ENCODE measurements at regions not wholly inside any gene's neighbourhood (a gene's known extent, or its start where the extent isn't known, plus 50 kb on each side); places are given as distances from the start of the nearest gene placed in this dataset.

DNA sequence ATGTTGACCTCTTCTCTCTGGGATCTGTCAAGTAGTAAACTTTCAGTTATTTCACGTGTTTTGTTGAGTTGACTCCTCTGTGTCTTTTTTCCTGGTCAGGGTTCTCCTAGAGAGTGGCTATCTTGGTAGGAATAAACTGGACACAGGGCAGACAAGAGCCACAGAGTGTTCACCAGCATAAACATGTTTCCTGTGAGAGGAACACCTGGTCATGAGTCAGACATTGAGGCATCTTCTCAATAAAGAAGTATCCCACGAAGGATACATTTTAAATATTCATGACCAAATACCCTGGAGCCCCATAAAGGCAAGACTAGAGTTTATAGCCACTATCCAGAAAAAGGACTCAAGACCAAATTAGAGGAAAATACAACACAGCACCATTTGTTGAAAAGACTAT lies 269.7 kb upstream of the ZNF521 start:
- DNase-seq, result no peak

DNA sequence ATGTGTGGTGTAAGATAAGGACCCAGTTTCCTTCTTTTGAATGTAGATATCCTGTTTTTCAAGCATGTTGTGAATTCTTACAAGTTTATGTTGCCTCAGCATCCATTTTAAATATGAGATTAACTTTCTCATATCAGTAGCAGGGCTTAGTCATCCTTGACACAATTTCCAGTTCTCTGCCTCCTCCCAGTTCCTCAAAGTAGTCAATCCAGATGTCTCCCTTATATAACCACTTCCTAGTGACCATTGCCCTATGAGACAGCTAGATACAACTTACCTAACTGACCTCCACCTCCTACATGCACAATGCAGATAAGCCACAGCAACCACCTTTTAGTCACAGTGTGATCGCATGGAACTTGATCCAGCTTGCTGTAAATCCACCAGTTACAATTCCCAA lies 269.2 kb upstream of the ZNF521 start:
- no peak for DNase-seq

DNA sequence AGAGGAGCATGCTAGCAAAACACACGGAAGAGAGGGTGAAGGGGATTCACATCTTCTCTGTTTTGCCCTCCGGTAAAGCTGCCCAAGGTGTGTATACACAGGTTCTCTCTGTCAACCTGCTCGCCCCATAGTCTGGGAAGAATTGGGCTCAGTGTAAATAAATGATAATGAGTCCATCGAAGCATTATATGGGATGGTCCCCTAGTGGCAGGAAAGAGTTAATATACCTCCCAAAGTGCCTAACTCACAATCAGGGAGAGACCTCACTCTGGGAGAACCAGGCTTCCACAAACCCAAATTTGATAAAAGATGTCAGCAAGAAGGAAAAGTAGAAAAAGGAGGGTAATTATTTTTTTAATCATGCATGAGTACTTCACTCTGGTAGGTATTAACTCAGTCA lies 262.2 kb upstream of the ZNF521 start:
- DNase-seq, result no peak

DNA sequence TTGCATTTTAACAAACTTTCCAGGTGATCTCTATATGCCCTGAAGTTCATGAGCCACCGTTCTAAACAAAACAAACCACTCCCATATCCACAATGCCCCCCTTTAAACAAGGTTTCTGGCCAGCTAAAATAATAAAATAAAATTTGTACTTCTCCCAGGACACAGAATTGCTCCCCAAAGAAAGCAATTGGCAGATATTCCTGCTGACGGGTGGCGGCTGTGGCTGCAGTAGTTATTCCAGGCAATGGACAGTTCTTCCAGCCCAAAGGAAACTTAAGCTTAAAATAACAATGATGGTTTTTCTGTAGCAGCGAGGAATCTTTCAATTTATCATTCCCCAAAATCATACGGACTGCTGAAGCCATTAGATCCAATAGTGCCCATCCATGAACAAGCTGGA lies 260.5 kb upstream of the ZNF521 start:
- no peak for DNase-seq

DNA sequence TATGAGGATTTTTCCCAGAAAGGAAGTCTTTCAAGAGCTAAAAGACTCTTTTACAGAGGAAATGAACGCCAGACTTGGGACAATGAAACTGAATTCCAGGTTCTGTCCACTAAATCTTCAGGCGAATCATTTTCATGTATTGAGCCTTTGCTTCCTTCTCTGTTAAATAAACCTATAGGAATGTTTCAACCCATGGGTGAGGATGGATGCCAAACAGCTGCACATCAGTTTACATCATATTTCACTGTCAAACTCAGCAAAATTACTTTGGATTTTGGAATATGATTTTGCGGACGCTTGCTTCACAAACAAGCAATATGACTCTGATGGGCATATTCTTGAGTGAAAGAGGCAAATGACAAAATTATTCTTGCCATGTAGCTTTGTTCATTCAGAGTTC lies 256.1 kb upstream of the ZNF521 start:
- no peak for DNase-seq

DNA sequence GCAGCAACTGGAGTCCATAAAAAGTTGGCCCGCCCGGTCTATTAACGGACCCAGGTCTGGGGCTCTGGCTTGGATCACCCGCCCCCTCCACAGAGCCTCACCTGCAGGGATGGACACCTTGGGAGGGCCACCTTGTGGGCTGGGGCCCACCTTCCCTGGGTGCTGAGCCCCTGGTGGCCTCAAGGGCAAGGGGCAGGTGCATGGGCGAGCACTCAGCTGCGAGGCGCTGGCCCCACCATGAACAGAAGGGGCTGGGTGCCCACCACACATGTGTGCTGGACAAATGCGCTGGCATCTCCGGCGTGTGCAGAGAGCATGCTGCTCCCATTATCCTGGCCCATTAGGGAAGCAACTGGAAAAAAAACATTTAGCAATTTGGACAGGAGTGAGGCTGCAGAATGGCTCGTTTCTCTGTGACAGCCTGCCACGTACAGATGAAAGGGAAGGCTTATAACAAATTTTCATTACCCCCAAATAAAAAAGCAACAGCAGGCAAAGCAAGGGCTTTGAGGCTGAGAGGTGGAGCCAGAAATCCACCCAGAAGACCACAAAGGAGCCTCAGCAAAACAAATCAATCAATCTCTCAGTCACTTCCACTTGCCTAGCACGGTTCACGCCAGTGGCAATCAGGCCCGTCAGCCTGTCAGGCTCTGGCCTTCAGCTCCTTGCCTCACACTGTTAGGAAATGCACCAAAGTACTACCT lies 253.1 kb upstream of the ZNF521 start:
- DNase-seq, result no peak

DNA sequence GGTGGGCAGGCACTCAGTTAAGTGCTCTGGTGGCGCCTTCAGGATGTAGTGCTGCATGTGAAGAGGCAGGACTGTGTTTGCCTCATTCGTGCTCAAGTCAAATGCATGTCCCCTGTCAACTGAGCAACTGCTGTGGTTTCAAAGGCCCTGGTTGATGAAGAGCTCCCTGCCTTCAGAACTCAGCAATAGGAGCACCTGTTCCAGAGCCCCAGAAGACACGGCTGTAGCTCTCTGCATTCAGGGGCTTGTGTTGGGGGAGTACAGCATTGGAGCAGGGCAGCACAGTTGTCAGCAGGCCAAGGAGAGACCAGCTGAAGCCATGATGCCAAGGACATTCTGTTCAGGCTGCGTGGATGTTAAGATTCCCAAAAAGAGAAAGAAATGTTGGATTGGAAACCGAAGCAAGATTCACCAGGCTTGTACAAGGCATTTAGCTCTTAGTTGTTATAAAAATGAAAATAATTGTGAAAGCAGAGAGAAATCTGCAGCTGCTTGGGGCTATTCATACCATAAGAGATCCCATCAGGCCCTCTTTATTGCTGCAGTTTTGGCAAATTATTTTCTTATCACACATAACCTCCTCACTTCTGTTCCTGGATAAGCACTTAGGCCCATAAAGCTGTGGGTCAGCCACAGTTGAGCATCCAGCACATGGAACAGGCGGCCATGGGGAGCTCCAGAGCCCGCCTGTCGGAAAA lies 252.4 kb upstream of the ZNF521 start:
- no peak for DNase-seq

DNA sequence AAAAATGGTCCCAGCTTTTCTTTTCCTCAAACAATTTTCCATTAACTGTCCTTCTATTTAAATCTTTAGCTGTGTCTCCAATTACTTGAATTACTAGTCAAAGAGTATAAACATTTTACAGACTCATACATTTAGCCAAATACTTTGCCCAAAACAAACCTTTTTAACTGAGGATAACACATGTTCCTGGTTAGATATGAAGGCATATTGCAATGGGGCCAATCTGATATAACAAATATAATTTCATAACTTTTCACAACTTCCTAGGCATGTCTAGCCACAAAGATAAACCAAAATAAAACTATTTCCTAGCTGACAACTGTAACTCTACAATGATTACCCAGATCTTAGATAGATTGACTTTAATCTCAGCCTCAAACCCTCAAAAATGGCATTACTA lies 247.5 kb upstream of the ZNF521 start:
- no peak for DNase-seq

DNA sequence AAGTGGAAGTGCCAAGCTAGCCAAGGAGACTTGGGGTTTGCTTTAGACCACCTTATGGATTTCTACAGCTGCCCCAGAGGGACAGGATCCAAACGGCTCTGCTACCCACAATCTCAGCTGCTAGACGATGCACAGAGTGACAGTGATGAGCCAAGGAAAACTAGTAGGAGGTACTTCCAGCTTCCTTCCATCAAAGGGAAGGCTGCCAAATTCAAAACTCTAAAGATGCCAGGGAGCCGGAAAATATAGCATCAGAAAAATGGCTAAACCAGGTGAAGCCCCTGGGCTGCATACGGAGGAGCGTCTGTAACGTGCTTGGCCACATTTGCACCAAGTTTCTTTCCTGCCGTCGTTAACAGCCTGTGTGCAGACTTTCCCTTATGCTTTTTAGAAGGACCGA lies 245.5 kb upstream of the ZNF521 start:
- DNase-seq, result no peak

DNA sequence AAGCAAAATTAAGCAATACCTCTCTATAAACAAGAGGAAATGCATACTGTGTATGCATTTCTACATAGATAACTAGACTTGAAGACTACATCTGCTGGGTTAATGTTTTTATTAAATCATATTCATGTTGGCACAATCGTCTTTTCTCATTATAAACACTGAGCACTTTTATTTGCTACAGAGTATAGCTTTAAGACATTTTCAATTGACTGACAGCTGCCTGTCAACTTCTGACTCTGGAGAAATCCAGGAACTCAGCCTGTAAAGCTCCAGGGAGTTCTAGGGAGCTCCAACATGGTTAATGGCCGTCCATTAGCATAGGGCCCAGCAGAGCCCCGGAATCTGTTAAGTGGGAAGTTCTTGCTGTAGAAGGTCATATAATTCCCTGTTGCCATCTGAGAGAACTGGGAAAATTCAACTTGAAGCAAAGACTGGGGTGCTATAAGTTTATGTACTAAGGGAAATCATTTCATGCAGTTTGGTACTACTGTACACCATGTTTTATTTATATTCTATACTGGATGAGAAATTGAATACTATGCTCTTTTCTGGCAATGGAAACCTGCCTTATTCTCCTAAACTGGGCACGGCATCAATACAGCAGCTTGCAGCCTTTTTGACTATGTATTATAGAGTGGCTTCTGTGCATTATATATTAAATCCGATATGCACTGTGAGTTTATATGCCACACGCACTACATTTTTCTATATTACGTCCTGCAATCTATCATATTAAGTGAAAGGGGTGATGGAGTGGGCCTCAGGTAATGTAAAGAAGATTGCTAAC lies 243.5 kb upstream of the ZNF521 start:
- DNase-seq, result no peak

DNA sequence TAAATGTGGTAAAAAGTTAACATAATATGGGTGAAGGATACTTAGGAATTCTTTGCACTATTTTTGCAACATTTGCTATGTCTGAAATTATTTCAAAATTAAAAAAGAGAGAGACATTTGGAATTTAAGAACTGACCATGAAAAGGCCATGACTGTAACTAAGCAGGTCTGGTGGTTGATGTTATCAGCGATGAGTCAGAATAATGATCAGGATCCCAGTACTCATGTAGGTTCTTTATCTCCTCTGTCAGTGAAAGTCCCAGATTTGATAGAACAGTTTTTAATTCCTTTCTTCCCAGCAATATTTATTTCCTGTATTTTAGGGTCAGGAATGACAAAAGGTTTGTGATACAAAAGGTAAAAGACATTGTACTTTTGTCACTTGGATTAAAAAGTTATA lies 242.4 kb upstream of the ZNF521 start:
- no peak for DNase-seq

DNA sequence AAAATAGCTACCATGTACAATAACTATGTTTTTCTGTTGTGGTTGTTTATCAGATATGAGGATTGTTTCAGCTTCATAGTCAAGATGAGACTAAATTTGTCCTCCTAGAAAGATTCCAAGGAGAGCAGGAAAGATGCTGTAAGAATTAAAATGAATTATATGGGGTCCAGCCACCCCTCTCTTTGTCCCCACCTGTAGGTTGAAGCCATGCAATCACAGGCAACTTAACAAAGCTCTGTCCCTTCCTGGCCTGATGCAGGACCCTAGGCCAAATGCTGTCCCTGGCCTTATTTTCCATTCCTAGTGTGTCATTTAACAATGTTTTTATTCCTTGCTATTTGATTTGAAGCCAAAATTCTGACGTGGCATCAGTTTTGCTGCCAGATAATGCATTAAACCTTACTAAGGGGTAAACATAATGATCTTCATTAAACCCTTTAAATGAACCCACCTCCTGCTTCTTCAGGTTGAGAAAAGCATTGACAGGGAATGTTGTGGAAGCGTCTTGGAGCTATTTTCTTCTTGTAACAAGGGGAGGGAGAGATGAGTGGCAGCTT lies 240.9 kb upstream of the ZNF521 start:
- DNase-seq, result no peak

DNA sequence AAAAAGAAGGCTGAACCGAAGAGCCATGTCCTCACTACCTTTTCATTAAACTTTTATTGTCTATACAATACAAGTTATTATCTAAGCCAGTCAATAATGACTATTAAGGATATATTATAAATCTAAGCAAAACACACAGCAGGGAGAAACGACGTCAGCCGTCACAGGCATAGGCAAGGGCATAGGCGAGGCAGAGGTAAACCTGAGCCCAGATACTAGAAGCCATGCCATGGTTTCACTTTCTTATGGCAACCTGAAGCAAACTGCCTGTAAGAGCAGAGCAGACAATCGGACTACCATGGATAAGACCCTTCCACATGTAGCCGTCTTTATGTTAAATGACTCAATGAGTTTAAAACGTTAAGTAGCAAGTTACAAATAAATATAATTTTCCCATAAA lies 238.5 kb upstream of the ZNF521 start:
- DNase-seq, result no peak

DNA sequence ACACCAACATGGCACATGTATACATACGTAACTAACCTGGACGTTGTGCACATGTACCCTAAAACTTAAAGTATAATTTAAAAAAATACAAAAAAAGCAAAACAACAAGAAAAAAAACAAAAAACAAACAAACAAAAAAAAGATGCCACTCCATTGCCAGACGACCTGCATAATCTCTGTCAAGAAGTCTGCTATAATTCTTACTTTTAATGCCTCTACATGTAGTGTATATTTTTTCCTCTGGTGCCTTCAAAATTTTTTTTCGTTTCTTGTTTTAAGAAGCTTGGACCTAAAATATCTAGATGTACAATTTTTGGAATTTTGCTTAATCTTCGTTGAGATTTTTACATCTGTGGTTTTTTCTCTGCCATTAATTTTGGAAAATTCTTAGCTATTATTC lies 235.6 kb upstream of the ZNF521 start:
- DNase-seq, result no peak

DNA sequence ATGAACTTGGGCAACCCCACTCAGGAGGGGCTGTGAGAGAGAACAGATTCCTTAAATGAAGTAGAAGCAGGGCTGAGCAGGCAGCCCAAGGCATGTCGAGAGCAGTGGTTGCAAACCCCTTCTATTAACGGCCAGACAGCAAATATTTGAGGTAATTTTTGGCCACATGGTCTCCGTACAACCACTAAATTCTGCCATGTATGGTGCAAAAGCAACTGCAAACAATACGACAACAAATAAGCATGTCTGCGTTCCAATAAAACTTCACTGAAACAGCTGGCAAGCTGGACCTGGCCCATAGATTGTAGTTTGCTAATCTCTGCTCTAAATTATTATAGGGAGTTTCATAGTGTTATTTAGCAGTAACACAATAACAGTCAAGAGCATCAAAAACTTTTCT lies 217.0 kb upstream of the ZNF521 start:
- no peak for DNase-seq

DNA sequence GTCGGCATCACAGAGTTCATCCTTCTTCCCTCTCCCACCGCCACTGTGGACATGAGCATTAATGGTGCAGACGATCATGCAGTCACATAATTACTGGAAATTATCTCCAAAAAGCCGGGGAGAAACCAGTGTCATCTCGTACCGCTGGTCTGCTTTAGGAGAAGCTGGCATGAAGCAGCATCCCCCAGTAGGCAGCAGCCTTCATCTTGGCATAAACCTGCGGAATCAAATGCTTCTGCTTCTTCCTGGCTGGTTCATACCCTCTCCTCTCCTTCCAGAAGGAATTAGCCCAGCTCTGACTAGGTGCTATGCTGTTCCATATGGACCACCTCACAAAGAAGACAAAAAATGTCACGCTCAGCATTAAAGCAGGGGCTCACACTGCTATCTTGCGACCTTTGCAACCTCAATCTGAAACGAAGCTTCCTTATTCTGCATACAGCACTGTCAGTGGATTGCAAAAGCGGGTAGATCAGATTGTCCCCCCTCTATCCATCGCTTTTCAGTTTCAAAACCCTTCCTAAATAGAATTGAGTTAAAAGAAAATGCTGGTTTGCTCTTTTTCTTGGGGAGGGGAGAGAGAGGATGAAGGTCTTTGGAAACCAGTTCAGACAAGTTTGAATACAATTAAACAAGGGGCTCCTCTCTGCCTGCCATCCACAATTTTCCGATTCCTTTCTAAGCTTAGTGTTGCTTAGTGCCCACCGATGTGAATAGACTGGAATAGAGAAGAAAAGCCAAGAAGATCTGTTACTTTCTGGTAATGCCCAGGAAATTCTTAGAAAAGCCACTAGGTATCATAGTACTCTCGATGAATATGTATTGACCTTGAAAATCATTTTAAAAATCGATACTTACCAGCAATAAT lies 212.1 kb upstream of the ZNF521 start:
- no peak for DNase-seq

DNA sequence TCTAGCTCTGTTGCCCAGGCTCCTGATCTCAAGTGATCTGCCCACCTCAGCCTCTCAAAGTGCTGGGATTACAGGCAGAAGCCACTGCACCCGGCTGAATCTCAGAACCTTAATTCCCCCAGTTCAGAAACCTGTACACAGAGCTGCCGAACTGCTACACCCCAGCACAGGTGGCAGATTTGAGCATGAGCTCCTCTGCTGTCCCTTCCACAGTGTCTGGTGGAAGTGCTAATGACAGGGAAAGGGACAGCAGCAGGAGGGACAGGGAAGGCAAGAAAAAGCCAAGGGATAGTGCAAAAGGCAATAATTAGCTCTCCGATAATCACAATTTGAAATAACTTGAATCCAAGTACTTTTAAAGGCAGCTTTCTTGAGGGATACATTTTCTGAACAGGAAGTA lies 211.4 kb upstream of the ZNF521 start:
- no peak for DNase-seq

DNA sequence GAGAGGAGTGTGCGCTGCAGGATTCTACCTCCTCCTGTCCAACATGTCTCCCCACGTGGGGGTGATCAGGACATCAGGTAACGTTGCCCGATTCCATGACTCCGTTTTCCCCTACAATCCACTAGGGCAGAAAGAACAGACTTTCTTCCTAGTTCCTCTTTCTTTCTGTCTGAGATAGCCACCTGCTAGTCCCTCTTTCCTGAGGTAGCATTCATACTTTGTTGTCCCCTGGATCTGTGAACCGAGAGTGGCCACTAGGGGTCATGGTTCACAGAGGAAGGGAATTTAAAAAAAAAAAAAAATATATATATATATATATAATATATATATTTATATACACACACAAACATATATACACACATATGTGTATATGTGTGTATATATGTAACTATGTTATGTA lies 210.0 kb upstream of the ZNF521 start:
- no peak for DNase-seq

DNA sequence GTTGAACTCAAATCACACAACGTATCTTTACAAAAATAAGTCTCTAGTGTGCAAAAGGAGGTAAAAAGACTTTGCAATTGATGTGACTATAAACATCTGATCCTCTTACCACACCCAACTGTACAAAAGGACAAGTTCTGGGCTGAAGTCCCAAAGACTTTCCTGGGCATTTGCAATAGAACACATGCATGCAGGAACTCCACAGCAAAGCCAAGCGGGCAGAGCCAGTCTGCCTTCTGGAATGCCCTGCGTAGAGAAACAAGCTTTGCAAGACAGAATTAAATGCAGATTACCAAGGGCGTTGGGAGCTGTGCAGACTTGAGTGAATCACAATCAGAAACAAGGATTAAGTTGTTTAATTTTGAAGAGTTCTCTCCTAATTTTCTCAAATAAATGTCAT lies 208.4 kb upstream of the ZNF521 start:
- DNase-seq, result no peak

DNA sequence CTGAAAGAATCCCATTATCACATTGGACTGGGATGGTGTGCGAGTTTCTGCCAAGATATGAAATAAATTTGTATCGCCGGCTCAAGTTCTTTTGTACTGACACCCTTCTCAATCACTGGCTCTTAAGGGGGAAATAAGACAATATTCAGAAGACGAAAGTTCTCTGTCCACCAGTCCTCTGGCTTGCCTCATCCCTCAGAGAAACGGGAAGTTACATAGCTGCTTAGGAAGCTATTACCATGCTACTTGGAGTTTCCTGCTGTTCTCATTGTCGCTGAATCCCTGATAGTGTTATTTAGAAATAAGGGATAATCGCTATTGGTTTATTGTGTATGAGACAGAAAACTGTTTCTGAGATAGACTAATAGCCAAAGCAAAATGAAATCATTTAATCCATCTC lies 205.0 kb upstream of the ZNF521 start:
- DNase-seq, result no peak

DNA sequence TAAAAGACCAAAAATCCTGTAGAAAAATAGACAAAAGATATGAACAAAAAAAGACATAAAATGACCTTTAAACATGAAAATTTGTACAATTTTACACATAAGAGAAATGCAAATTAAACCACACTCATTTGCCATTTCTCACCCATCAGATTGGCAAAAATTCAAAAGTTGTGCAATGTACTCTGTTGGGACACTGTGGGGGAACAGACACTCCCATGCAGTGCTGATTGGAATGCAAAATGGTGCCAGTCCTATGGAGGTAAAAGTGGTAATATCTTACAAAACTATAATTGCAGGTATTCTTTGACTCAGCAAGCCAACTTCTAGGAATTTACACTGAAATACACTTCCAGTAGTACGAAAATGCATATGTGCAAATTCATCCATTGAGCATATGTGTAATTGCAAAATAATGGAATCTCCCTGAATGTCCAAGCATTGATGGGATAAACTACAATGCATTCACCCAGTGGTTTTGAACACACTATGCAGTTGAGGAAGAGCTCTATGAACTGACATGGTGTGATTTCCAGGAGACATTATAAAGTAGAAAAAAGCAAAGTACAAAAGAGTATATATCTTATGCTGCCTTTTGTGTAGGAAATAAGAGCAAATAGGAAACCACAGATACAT lies 201.8 kb upstream of the ZNF521 start:
- DNase-seq, result no peak

DNA sequence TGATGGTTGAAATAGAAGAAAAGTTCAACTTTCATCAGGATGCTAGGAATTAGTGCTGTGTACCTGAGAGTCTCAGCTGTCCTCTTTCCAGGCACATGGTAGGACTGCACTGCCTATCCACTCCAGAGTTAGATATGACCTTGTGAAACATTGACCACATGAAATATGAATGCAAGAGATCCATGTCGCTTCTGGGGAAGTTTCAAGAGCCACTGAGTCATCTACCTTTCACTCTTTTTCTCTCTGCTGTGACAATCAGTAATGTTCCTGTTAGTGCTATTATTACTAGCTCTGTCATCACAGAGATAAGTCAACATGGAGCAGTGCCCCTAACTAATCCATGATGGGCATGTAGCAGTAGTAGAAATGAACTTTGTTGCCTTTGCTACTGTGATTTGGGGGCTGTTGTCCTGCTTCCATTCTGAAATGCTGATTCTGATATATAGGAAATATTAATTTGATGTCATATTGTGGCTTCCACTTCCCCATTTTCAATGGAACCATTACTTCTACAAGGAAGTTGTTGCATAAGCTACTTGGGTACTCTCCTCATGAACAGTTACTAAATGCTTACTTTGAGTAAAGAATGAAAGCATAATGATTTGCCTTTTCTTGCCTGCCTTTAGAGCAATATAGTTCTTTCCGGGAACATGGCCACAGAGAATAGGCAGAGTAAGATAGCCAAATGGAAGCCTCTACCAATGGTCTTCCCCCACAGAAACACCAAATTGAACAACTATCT lies 192.8 kb upstream of the ZNF521 start:
- no peak for DNase-seq
